ENCODE measurements at regions not wholly inside any gene's neighbourhood (a gene's known extent, or its start where the extent isn't known, plus 50 kb on each side); places are given as distances from the start of the nearest gene placed in this dataset.
A peak's percentile ranks its signal among the peaks of the same experiment; 100 is the strongest.

GRCh38 chr20:51100617-51101016 is 77.7 kb upstream of the KCNG1 start:
- Histone ChIP-seq H2BK120ac (ENCODE audit: low read depth, low read length) (no peak overlapping the region), H3K4ac (ENCODE audit: low read depth, low read length) (no peak overlapping the region), H4K5ac (ENCODE audit: low read length) (no peak overlapping the region), H3K4me2 (ENCODE audit: low read length) (no peak overlapping the region), H3K4me3 (ENCODE audit: low read length) (no peak overlapping the region), H3K56ac (ENCODE audit: low read length) (no peak overlapping the region), H3K36me3 (ENCODE audit: control insufficient read depth, insufficient read depth, low read length) (no peaks in the 10 kb centered on the region), H2AK5ac (ENCODE audit: low read length) (no peak overlapping the region), H3K79me2 (ENCODE audit: control insufficient read depth, insufficient read depth, low read length) (no peaks in the 10 kb centered on the region), H3K79me1 (ENCODE audit: low read length) (no peaks in the 10 kb centered on the region), H3K27ac (ENCODE audit: low read depth, low read length) (no peak overlapping the region), H3K18ac (ENCODE audit: low read length) (no peak overlapping the region), H3K4me1 (ENCODE audit: control insufficient read depth, low read depth, low read length) (no peaks in the 10 kb centered on the region), H4K8ac (ENCODE audit: low read depth, low read length) (no peak overlapping the region), H3K27me3 (ENCODE audit: insufficient read depth, low read length, poor library complexity) (no peaks in the 10 kb centered on the region), H3K9ac (ENCODE audit: low read length) (no peak overlapping the region), H3K23ac (ENCODE audit: low read length) (no peak overlapping the region), H2BK5ac (ENCODE audit: low read length) (no peak overlapping the region), H2BK15ac (replicated peaks; ENCODE audit: low read depth) (no peak overlapping the region)
- WGBS (ENCODE audit: extremely low coverage, insufficient coverage, low lambda C conversion rate): no CpG with 5 or more reads among the region's 2 CpGs
- DNase-seq: no peak

- H4K8ac ChIP-seq (ENCODE audit: low read depth, low read length): no peak overlapping the region
- H3K23ac ChIP-seq (ENCODE audit: low read length): no peak overlapping the region
- no peaks in the 10 kb centered on the region for H3K79me2 ChIP-seq (ENCODE audit: control insufficient read depth, insufficient read depth, low read length)
- H2BK15ac ChIP-seq (replicated peaks; ENCODE audit: low read depth): no peak overlapping the region
- no peak overlapping the region for H2AK5ac ChIP-seq (ENCODE audit: low read length)
- H3K27me3 ChIP-seq (ENCODE audit: insufficient read depth, low read length, poor library complexity): no peaks in the 10 kb centered on the region
- H3K4me3 ChIP-seq (ENCODE audit: low read length): no peak overlapping the region
- no peak overlapping the region for H3K4ac ChIP-seq (ENCODE audit: low read depth, low read length)
- H2BK5ac ChIP-seq (ENCODE audit: low read length): no peak overlapping the region
- no peak overlapping the region for H3K4me2 ChIP-seq (ENCODE audit: low read length)
- no peak for DNase-seq
- no peaks in the 10 kb centered on the region for H3K4me1 ChIP-seq (ENCODE audit: control insufficient read depth, low read depth, low read length)
- H3K79me1 ChIP-seq (ENCODE audit: low read length): no peaks in the 10 kb centered on the region
- no peak overlapping the region for H4K5ac ChIP-seq (ENCODE audit: low read length)
- no peaks in the 10 kb centered on the region for H3K36me3 ChIP-seq (ENCODE audit: control insufficient read depth, insufficient read depth, low read length)
- no peak overlapping the region for H3K56ac ChIP-seq (ENCODE audit: low read length)
- no peak overlapping the region for H3K27ac ChIP-seq (ENCODE audit: low read depth, low read length)
- H2BK120ac ChIP-seq (ENCODE audit: low read depth, low read length): no peak overlapping the region
- no peak overlapping the region for H3K9ac ChIP-seq (ENCODE audit: low read length)
- WGBS (ENCODE audit: extremely low coverage, insufficient coverage, low lambda C conversion rate): no CpG with 5 or more reads among the region's 1 CpG
- H3K18ac ChIP-seq (ENCODE audit: low read length): no peak overlapping the region
Measured at GRCh38 chr20:51098284-51098810, 75.4 kb upstream of the KCNG1 start.

DNA sequence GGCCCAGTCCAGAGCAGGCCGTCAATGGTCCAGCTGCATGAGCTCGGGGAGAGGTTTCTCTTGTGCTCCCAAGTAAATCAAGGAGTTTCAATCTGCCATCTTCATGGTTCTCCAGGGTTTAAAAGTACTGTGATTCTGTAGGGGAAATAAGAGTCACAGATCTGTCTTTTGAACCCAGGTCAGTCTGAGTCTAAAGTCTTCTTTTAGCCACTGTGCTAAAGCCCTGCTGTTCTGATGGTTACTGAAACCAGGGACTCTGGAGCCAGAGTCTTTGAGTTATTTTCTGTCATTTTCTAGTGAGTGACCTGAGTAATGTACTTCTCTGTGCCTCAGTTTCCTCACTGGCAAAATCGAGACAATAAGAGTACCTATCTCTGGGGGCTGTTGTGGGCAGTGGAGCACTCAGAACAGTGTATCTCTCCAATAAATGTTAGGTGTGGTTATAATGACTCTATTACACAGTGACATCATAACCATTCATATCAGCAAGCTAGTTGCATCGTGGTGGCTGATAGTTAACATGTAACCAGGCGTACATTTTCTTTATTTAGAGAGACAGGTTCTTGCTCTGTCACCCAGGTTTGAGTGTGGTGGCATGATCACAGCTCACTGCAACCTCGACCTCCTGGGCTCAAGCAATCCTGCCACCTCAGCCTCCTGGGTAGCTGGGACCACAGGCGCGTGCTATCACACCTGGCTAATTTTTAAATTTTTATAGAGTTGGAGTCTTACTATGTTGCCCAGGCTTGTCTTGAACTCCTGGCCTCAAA is 74.6 kb upstream of the KCNG1 start:
- Histone ChIP-seq H3K56ac (ENCODE audit: low read length) (no peak overlapping the region), H3K27me3 (ENCODE audit: insufficient read depth, low read length, poor library complexity) (no peaks in the 10 kb centered on the region), H4K8ac (ENCODE audit: low read depth, low read length) (no peak overlapping the region), H3K79me2 (ENCODE audit: control insufficient read depth, insufficient read depth, low read length) (no peaks in the 10 kb centered on the region), H3K4me1 (ENCODE audit: control insufficient read depth, low read depth, low read length) (peaks cover 5% of the 10 kb centered on the region), H3K27ac (ENCODE audit: low read depth, low read length) (no peak overlapping the region), H3K4ac (ENCODE audit: low read depth, low read length) (no peak overlapping the region), H2BK15ac (replicated peaks; ENCODE audit: low read depth) (no peak overlapping the region), H3K79me1 (ENCODE audit: low read length) (no peaks in the 10 kb centered on the region), H3K4me3 (ENCODE audit: low read length) (no peak overlapping the region), H3K36me3 (ENCODE audit: control insufficient read depth, insufficient read depth, low read length) (no peaks in the 10 kb centered on the region), H4K5ac (ENCODE audit: low read length) (no peak overlapping the region), H2AK5ac (ENCODE audit: low read length) (peak overlapping the region; percentile 14), H3K23ac (ENCODE audit: low read length) (no peak overlapping the region), H2BK120ac (ENCODE audit: low read depth, low read length) (no peak overlapping the region), H3K4me2 (ENCODE audit: low read length) (no peak overlapping the region), H3K18ac (ENCODE audit: low read length) (no peak overlapping the region), H2BK5ac (ENCODE audit: low read length) (no peak overlapping the region), H3K9ac (ENCODE audit: low read length) (no peak overlapping the region)
- WGBS (ENCODE audit: extremely low coverage, insufficient coverage, low lambda C conversion rate): no CpG with 5 or more reads among the region's 8 CpGs
- DNase-seq: no peak

GRCh38 chr20:51096582-51097267 is 73.8 kb upstream of the KCNG1 start:
- Histone ChIP-seq H3K23ac (ENCODE audit: low read length) (no peak overlapping the region), H2AK5ac (ENCODE audit: low read length) (no peak overlapping the region), H2BK15ac (replicated peaks; ENCODE audit: low read depth) (no peak overlapping the region), H3K4ac (ENCODE audit: low read depth, low read length) (no peak overlapping the region), H2BK5ac (ENCODE audit: low read length) (no peak overlapping the region), H4K8ac (ENCODE audit: low read depth, low read length) (no peak overlapping the region), H3K4me3 (ENCODE audit: low read length) (no peak overlapping the region), H3K27ac (ENCODE audit: low read depth, low read length) (no peak overlapping the region), H3K36me3 (ENCODE audit: control insufficient read depth, insufficient read depth, low read length) (no peaks in the 10 kb centered on the region), H3K79me1 (ENCODE audit: low read length) (no peaks in the 10 kb centered on the region), H3K27me3 (ENCODE audit: insufficient read depth, low read length, poor library complexity) (no peaks in the 10 kb centered on the region), H3K4me2 (ENCODE audit: low read length) (no peak overlapping the region), H3K9ac (ENCODE audit: low read length) (no peak overlapping the region), H3K18ac (ENCODE audit: low read length) (no peak overlapping the region), H3K79me2 (ENCODE audit: control insufficient read depth, insufficient read depth, low read length) (no peaks in the 10 kb centered on the region), H3K4me1 (ENCODE audit: control insufficient read depth, low read depth, low read length) (peaks cover 5% of the 10 kb centered on the region), H4K5ac (ENCODE audit: low read length) (no peak overlapping the region), H3K56ac (ENCODE audit: low read length) (no peak overlapping the region), H2BK120ac (ENCODE audit: low read depth, low read length) (no peak overlapping the region)
- DNase-seq: no peak
- WGBS (ENCODE audit: extremely low coverage, insufficient coverage, low lambda C conversion rate): no CpG with 5 or more reads among the region's 13 CpGs

- no peak overlapping the region for H3K4ac ChIP-seq (ENCODE audit: low read depth, low read length)
- H2BK120ac ChIP-seq (ENCODE audit: low read depth, low read length): no peak overlapping the region
- no peak overlapping the region for H2BK15ac ChIP-seq (replicated peaks; ENCODE audit: low read depth)
- DNase-seq: peak; percentile 86
- no peak overlapping the region for H3K23ac ChIP-seq (ENCODE audit: low read length)
- peaks cover 8% of the 10 kb centered on the region for H3K4me1 ChIP-seq (ENCODE audit: control insufficient read depth, low read depth, low read length)
- H3K36me3 ChIP-seq (ENCODE audit: control insufficient read depth, insufficient read depth, low read length): no peaks in the 10 kb centered on the region
- no peak overlapping the region for H4K8ac ChIP-seq (ENCODE audit: low read depth, low read length)
- H3K56ac ChIP-seq (ENCODE audit: low read length): no peak overlapping the region
- no peak overlapping the region for H3K9ac ChIP-seq (ENCODE audit: low read length)
- H3K4me2 ChIP-seq (ENCODE audit: low read length): no peak overlapping the region
- H3K79me2 ChIP-seq (ENCODE audit: control insufficient read depth, insufficient read depth, low read length): no peaks in the 10 kb centered on the region
- H3K79me1 ChIP-seq (ENCODE audit: low read length): no peaks in the 10 kb centered on the region
- H3K27me3 ChIP-seq (ENCODE audit: insufficient read depth, low read length, poor library complexity): no peaks in the 10 kb centered on the region
- H2AK5ac ChIP-seq (ENCODE audit: low read length): no peak overlapping the region
- H3K18ac ChIP-seq (ENCODE audit: low read length): no peak overlapping the region
- no peak overlapping the region for H3K4me3 ChIP-seq (ENCODE audit: low read length)
- no peak overlapping the region for H4K5ac ChIP-seq (ENCODE audit: low read length)
- H3K27ac ChIP-seq (ENCODE audit: low read depth, low read length): no peak overlapping the region
- no CpG with 5 or more reads among the region's 7 CpGs for WGBS (ENCODE audit: extremely low coverage, insufficient coverage, low lambda C conversion rate)
- no peak overlapping the region for H2BK5ac ChIP-seq (ENCODE audit: low read length)
Measured at GRCh38 chr20:51095633-51096521, 73.0 kb upstream of the KCNG1 start.
